ENCODE measurements at regions not wholly inside any gene's neighbourhood (a gene's known extent, or its start where the extent isn't known, plus 50 kb on each side); places are given as distances from the start of the nearest gene placed in this dataset.

GRCh38 chr3:6097556-6097955 is 763.4 kb upstream of the GRM7 start:
- no peak for TF ChIP-seq CTCF (IDR thresholded peaks at IDR 0.05)
- TF ChIP-seq POLR2AphosphoS5 (IDR thresholded peaks at IDR 0.05): no peak
